ENCODE measurements at regions not wholly inside any gene's neighbourhood (a gene's known extent, or its start where the extent isn't known, plus 50 kb on each side); places are given as distances from the start of the nearest gene placed in this dataset.
"Not testable (repeated sequence)": the region's sequence is repeated elsewhere in the genome, so short reads cannot be mapped to it uniquely, and the experiment has no call there.

- DNase-seq: not testable (repeated sequence)
Observed at GRCh38 chr6:140339084-140339483, 964.6 kb upstream of the CITED2 start.

- DNase-seq: no peak
Observed at GRCh38 chr6:140321891-140322290, 947.4 kb upstream of the CITED2 start.

GRCh38 chr6:140320081-140321080, 945.9 kb upstream of the CITED2 start:
- no peak for DNase-seq

GRCh38 chr6:140319209-140319608, 944.8 kb upstream of the CITED2 start:
- DNase-seq: no peak

- no peak for DNase-seq
Observed at GRCh38 chr6:140318408-140318807, 944.0 kb upstream of the CITED2 start.

DNA sequence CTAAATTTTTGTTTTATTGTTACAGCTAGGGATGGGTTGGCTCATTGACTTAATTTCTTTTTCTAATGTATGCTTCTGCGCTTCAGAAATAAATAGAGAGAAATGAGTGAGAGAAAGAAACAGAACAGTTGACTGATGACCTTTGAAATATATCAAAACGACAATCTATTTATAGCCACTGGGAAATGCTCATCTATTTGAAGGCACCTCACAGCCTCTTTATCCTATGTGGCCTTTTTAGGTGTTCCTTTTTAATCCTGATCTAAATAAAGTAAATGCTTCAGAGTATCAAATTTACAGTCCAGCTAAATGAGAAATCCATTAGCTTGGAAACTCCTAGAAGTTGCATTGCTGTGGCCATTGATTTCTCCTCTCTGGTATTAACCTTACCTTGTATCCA, 943.5 kb upstream of the CITED2 start:
- DNase-seq: no peak

DNA sequence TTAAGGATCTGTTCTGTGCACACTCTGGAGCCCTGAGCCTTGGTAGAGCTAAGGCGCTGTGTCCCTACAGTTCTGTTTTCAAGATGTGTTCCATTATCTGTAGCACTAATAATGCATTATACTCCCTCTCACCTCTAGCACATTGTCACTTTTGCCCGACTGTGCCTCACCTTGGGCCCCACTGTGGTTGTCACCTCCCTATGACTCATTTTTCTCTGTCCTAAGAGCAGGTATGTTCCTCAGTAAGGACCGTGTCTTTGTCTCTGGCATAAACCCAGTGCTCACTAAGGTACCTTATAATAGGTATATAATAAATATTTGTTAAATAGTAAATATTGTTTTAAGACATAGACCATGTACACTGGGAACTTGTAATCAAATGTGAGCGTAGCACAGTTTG, 942.5 kb upstream of the CITED2 start:
- DNase-seq: no peak

- no peak for DNase-seq
Observed at GRCh38 chr6:140314682-140315081, 940.2 kb upstream of the CITED2 start.

DNA sequence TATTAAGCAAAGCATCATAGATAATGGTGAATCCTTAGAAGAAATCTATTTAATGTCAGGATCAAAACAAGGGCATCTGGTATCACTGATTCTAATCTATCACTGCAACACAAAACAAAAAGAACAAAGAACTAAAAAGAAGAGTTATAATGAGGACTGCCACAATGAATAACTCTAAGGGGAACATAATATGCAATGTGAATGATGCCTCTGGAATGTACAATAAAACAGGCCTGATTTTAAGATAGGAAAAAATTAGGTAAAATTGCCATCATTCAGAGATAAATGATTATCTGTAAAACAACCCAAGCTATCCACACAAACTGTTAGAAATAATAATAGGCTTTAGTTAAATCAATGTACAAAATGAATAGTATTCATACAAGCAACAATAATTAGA, 936.7 kb upstream of the CITED2 start:
- DNase-seq: no peak

GRCh38 chr6:140303218-140303949, 928.9 kb upstream of the CITED2 start:
- no peak for DNase-seq

- DNase-seq: no peak
Observed at GRCh38 chr6:140300331-140300730, 925.9 kb upstream of the CITED2 start.

GRCh38 chr6:140289186-140289585, 914.7 kb upstream of the CITED2 start:
- no peak for DNase-seq

GRCh38 chr6:140285998-140286690, 911.7 kb upstream of the CITED2 start:
- DNase-seq: no peak

DNA sequence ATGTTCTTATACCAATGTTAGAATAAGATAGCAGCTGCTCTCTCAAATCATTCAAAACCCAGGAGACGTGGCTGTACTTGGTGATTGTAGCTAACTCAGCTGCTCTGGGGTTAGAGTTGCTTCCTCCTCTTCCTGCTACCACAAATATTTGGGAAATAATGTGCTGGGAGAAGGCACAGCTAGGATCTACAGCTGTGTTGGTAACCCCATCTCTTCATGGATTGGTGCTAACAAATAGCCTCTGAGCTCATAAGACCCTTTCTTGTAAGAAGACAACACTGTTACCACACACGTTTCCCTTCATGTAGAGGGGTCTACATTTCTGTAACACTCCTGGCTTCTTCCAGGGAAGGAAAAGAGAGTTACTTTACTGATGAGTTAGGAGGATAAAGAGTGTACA, 911.0 kb upstream of the CITED2 start:
- DNase-seq: no peak

DNA sequence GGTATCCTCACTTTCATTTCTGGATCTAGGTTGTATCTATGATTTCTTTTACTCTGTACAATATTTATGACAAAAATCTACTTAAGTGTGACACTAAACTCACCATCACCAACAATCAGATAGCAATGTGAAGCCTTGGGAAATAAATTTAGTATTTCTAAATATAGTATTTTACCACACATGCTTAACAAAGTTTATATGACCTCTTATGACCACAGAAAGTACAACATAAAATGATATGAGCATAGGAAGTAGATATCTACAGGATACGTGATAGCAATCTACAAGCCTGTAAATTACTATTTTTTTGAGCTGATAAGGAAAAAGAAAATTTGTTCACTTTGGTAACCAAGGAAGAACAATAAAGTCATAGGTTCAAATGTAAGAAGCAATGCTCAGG, 910.4 kb upstream of the CITED2 start:
- DNase-seq: no peak

DNA sequence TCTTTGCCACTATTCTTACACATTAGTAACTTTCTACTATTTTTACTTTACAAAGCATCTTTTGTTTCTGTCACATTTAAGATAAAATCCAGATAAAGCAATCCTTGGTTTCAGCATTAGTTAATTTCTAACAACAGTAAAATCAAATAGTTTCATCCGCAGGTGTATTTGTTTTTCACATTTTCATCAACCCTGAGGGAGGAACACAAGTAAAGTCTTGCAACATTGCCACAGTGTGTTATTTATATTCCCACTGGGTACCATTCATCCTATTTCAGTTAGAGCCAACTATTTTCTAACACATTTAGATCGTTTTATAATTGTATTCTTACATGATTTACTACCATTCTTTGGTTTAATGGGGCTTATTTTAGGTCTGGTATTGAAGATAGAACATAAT, 908.7 kb upstream of the CITED2 start:
- no peak for DNase-seq

DNA sequence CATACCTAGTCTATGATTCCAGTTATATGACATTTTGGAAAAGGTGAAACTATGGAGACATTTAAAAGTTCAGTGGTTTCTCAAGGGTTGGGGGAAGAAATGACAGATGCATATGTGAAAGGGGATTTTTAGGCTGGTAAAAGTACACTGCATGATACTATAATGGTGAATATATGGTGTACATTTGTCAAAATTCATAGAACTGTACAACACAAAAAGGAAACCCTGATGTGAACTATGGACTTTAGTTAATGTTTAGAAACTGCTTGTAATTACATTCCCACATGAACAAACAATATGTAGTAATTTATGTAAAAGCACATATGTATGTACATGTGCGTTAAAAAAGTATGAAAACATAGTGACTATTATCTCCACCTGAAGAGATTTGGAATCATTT, 907.3 kb upstream of the CITED2 start:
- no peak for DNase-seq

- DNase-seq: no peak
Observed at GRCh38 chr6:140281236-140281635, 906.8 kb upstream of the CITED2 start.

- DNase-seq: no peak
Observed at GRCh38 chr6:140276719-140277118, 902.3 kb upstream of the CITED2 start.

GRCh38 chr6:140276133-140276532, 901.7 kb upstream of the CITED2 start:
- no peak for DNase-seq

DNA sequence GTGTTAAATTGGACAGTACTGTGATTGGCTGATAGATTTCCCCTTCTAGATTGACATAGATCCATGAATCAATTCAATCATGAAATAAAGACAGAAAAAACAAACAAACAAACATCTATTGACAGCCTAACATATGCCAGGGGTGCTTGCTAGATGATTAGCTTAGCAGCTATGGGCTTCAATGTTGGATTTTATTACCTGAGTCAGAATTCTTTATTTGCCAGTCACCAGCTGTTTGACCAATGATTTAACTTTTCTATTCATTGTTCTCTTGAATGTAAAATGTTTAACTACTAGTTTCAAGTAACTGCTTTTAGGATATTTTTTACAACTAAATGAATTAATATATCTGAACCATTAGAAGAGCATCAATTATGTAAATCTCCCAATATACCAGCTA, 901.3 kb upstream of the CITED2 start:
- DNase-seq: no peak

DNA sequence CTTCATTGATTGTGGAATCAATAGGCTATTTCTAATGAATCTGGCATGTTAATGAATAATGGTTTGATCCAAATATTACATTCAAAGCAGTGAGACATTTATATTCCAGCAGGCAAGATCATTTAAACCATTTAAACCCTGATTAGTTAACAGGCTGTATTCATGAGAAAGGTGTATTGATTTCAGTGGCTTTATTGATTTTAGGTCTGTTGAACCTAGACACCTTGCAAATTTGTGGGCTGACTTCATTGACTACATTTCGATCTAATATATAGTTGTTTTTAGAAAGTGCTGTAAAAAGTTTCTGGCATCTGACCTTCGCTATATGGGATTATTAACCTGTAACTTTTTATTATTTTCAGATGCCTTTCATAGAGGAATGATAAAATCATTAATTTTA, 900.1 kb upstream of the CITED2 start:
- DNase-seq: no peak

GRCh38 chr6:140271759-140272377, 897.4 kb upstream of the CITED2 start:
- no peak for DNase-seq

Measured in activated T-cell treated with anti-CD3 and anti-CD28 coated beads for 4 hours (primary cell).